Left lung (tissue), 4 donors: ENCODE measurements at regions not wholly inside any gene's neighbourhood (a gene's known extent, or its start where the extent isn't known, plus 50 kb on each side); places are given as distances from the start of the nearest gene placed in this dataset.

Source experiments
- ATAC-seq: fragments of 200-7000 bp; cut with Tn5 transposase; one replicate; pipeline ENCODE4 v1.9.1; 2020; ENCODE audit warnings: moderate library complexity
- DNase-seq, 4 donors: peaks; one replicate each; pipeline ENCODE4 v3.0.0-alpha.2; 2013 to 2020
- H3K27ac ChIP-seq, 2 donors: fragments of 200-600 bp; sonication (generic) in 1 of 2; one replicate each; pipeline versions ENCODE4 v1.5.0 to v1.8.0; 2020 to 2021
- H3K27me3 ChIP-seq, 2 donors: fragments of 200-600 bp; sonication (generic) in 1 of 2; one replicate each; pipeline versions ENCODE4 v1.5.0 to v1.8.0; 2020 to 2021
- H3K36me3 ChIP-seq, 2 donors: fragments of 200-600 bp; sonication (generic) in 1 of 2; one replicate each; pipeline versions ENCODE4 v1.5.0 to v1.8.0; 2020 to 2021
- H3K4me1 ChIP-seq, 2 donors: fragments of 200-600 bp; one replicate each; pipeline ENCODE4 v1.8.0; 2021
- H3K4me3 ChIP-seq, 2 donors: fragments of 200-600 bp; sonication (generic) in 1 of 2; one replicate each; pipeline versions ENCODE4 v1.5.0 to v1.8.0; 2020 to 2021; ENCODE audit warnings: mild to moderate bottlenecking in 1 of 2
- H3K9me3 ChIP-seq, 2 donors: fragments of 200-600 bp; sonication (generic) in 1 of 2; one replicate each; pipeline versions ENCODE4 v1.5.0 to v1.8.0; 2020 to 2021
- intact Hi-C, 2 donors: fragments of 100-400 bp; cut with DNase I; formaldehyde crosslinking; loops; one replicate each; pipeline versions ENCODE4 v1.11.2 to v1.14.2; 2022
- TF ChIP-seq, protein P1 (sequence below), 2 donors: fragments of 200-600 bp; sonication (generic) in 1 of 2; IDR thresholded peaks; one replicate each; pipeline versions ENCODE4 v1.5.0 to v1.8.0; 2021; ENCODE audit warnings: antibody characterized with exemption in 2 of 2
- donor health status: DM: no; HTN: yes; CAD: no.
- donor health status: DM: no; HTN: no; CAD: no.

DNA sequence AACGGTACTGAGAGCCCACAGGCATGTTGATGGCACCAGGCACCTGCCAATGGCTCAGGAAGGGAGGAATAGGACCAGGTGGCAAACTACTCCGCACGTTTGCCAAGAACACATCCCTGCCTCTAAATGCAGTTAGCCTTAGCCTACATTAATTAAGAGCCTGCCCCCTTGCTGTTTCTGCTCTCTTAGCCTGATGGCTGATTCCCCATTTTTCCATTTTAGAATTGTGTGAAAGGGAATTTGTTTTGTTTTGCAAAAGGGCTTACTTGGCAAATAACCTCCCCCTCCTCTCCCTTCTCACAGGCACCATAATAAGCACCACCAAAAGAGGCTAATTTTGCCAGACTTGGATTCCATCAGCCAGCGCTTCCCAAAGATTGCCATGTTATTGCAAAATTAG, 1203.2 kb downstream of the SORCS3 start:
- H3K36me3 ChIP-seq, result no peaks in the 10 kb centered on the region
- no peak overlapping the region for H3K27ac ChIP-seq
- ATAC-seq (no peak), DNase-seq (no peak)
- no peaks in the 10 kb centered on the region for H3K27me3 ChIP-seq
- H3K4me1 ChIP-seq, result no peaks in the 10 kb centered on the region
- no peaks in the 10 kb centered on the region for H3K9me3 ChIP-seq
- TF ChIP-seq, protein P1, sequence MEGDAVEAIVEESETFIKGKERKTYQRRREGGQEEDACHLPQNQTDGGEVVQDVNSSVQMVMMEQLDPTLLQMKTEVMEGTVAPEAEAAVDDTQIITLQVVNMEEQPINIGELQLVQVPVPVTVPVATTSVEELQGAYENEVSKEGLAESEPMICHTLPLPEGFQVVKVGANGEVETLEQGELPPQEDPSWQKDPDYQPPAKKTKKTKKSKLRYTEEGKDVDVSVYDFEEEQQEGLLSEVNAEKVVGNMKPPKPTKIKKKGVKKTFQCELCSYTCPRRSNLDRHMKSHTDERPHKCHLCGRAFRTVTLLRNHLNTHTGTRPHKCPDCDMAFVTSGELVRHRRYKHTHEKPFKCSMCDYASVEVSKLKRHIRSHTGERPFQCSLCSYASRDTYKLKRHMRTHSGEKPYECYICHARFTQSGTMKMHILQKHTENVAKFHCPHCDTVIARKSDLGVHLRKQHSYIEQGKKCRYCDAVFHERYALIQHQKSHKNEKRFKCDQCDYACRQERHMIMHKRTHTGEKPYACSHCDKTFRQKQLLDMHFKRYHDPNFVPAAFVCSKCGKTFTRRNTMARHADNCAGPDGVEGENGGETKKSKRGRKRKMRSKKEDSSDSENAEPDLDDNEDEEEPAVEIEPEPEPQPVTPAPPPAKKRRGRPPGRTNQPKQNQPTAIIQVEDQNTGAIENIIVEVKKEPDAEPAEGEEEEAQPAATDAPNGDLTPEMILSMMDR (IDR thresholded peaks at IDR 0.05), result no peak
- H3K4me3 ChIP-seq, result no peak overlapping the region
- intact Hi-C loops, result no loop called here

DNA sequence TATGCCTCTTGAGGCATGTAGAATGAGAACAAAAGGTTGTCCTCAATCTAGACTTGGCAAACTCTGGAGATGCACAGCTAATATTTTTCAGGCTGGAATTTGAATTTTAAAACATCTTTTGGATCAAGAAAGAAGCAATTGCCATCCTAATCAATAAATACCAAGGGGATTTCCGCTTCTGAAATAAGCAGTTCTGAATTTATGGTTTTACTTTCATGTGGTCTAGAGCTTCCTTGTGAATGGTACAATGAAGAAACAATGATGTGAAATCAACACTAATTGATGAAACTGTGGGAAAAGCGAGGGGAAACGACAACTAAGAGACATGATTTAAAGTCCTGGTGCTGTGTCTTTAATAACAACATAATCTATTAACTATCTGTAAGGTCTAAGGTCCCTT, 1202.7 kb downstream of the SORCS3 start:
- intact Hi-C loops, result no loop called here
- DNase-seq (no peak), ATAC-seq (no peak)
- Histone ChIP-seq H3K4me3 (no peak overlapping the region), H3K27me3 (no peaks in the 10 kb centered on the region), H3K4me1 (no peaks in the 10 kb centered on the region), H3K36me3 (no peaks in the 10 kb centered on the region), H3K9me3 (no peaks in the 10 kb centered on the region), H3K27ac (no peak overlapping the region)
- TF ChIP-seq, protein P1 (IDR thresholded peaks at IDR 0.05), result no peak

DNA sequence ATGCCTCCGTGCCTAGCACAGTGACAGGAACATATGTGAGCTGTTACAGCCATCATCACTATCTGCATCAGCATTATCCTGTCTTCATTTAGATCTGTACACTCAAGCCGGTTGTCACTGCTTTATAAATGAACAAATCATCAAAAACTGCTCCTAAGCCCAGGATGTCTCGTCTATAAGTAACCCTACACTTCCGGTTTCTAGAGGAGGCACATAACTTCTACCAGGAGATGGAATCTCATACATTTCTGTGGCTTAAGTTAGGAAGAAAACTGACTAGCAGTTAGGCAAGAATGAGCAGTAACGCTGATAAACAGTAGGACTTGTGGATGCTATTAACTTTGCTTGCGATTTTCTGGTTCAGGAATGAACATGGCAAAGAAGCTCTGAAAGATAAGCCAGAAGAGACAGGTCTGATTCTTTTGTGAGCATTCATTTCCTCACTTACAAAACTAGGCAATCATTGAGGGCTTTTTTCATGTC, 1199.2 kb downstream of the SORCS3 start:
- no peaks in the 10 kb centered on the region for H3K27me3 ChIP-seq
- H3K9me3 ChIP-seq, result no peaks in the 10 kb centered on the region
- intact Hi-C loops, result no loop called here
- H3K36me3 ChIP-seq, result no peaks in the 10 kb centered on the region
- no peak overlapping the region for H3K4me3 ChIP-seq
- TF ChIP-seq, protein P1 (IDR thresholded peaks at IDR 0.05), result no peak
- ATAC-seq (no peak), DNase-seq (no peak)
- no peaks in the 10 kb centered on the region for H3K4me1 ChIP-seq
- no peak overlapping the region for H3K27ac ChIP-seq

DNA sequence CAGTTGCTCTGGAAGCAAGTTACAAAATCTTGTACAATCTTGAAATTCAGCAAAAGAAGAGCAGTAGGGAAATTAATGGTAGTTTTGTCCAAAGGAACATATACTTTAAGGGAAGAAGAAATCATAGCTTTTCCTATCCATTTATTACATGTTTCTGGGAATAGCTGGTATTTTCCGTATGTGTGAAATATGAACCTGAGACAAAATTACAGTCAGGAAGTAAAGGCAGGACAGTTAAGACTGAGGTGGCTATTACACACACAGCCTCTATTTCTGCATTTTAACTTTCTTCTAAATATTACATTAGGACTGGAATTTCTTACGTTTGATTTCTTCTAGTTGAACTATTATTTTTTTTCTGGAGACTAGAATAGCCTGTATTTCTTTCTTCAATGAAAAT, 1197.3 kb downstream of the SORCS3 start:
- H3K27ac ChIP-seq, result no peak overlapping the region
- intact Hi-C loops, result no loop called here
- no peak for DNase-seq

DNA sequence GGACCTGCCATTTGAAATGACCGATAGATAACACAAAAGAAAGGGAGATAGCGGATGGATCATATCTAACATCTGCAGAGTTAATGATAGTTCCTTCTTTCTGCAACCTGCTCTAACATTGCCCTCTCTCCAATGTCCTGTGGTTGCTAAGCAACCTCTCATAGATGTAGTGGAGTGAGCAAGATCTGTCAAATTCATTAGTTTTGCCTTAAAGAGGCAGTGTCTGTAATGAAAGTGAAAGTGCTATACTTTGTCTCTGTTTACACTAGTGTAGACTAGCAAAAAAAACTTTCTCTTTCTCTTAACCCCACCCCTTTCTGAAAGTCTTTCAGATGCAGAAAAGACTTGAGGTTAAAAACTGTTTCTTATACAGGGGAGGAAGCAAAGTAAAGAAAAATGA, 1196.9 kb downstream of the SORCS3 start:
- Histone ChIP-seq H3K4me3 (peak overlapping the region; percentile 12 to 31), H3K9me3 (no peaks in the 10 kb centered on the region), H3K27ac (no peak overlapping the region), H3K27me3 (no peaks in the 10 kb centered on the region), H3K36me3 (no peaks in the 10 kb centered on the region), H3K4me1 (no peaks in the 10 kb centered on the region)
- intact Hi-C loops, result no loop called here
- peak; percentile 91 for ATAC-seq
- peak in 2 of 4 donors; percentile 7 to 30 for DNase-seq
- TF ChIP-seq, protein P1 (IDR thresholded peaks at IDR 0.05), result no peak

More for the DNA sequence above, 1197.3 kb downstream of the SORCS3 start:
- Histone ChIP-seq H3K27me3 (no peaks in the 10 kb centered on the region), H3K4me3 (peak overlapping the region; percentile 12 to 31), H3K9me3 (no peaks in the 10 kb centered on the region), H3K4me1 (no peaks in the 10 kb centered on the region), H3K36me3 (no peaks in the 10 kb centered on the region)
- ATAC-seq, result no peak
- TF ChIP-seq, protein P1 (IDR thresholded peaks at IDR 0.05), result no peak
